Glomerular endothelial cell (primary cell): ENCODE measurements at regions not wholly inside any gene's neighbourhood (a gene's known extent, or its start where the extent isn't known, plus 50 kb on each side); places are given as distances from the start of the nearest gene placed in this dataset.

Experiments
- DNase-seq: peaks from one replicate; pipeline ENCODE4 v3.0.0-alpha.2; 2011; ENCODE audit warnings: low read depth, low spot score; ENCODE audit errors: extremely low read depth

- no peak for DNase-seq
These were observed 106.0 kb upstream of the RPS23 start for GRCh38 chr5:82384034-82384750.

GRCh38 chr5:82381591-82381990 lies 103.4 kb upstream of the RPS23 start:
- no peak for DNase-seq

- DNase-seq = no peak
These were observed 98.2 kb upstream of the RPS23 start for GRCh38 chr5:82376307-82376706.

- no peak for DNase-seq
These were observed 97.5 kb upstream of the RPS23 start for GRCh38 chr5:82375488-82376244.

- DNase-seq = no peak
These were observed 96.5 kb upstream of the RPS23 start for GRCh38 chr5:82374637-82375036.

- DNase-seq = no peak
These were observed 89.8 kb upstream of the RPS23 start for GRCh38 chr5:82367930-82368329.

- no peak for DNase-seq
These were observed 87.6 kb upstream of the RPS23 start for GRCh38 chr5:82365744-82366228.

GRCh38 chr5:82365026-82365425 lies 86.9 kb upstream of the RPS23 start:
- no peak for DNase-seq

GRCh38 chr5:82364497-82364896 lies 86.3 kb upstream of the RPS23 start:
- no peak for DNase-seq

GRCh38 chr5:82363524-82363923 lies 85.4 kb upstream of the RPS23 start:
- no peak for DNase-seq

- no peak for DNase-seq
These were observed 84.5 kb upstream of the RPS23 start for GRCh38 chr5:82362636-82363035.

GRCh38 chr5:82360022-82360421 lies 81.9 kb upstream of the RPS23 start:
- DNase-seq = no peak

GRCh38 chr5:82359272-82359671 lies 81.1 kb upstream of the RPS23 start:
- no peak for DNase-seq

GRCh38 chr5:82358457-82358856 lies 80.3 kb upstream of the RPS23 start:
- no peak for DNase-seq

GRCh38 chr5:82356808-82357671 lies 78.9 kb upstream of the RPS23 start:
- DNase-seq = no peak

GRCh38 chr5:82356021-82356420 lies 77.9 kb upstream of the RPS23 start:
- no peak for DNase-seq

- no peak for DNase-seq
These were observed 77.3 kb upstream of the RPS23 start for GRCh38 chr5:82355496-82355895.

- no peak for DNase-seq
These were observed 76.9 kb upstream of the RPS23 start for GRCh38 chr5:82355053-82355452.

GRCh38 chr5:82354543-82354942 lies 76.4 kb upstream of the RPS23 start:
- DNase-seq = no peak

GRCh38 chr5:82353522-82353921 lies 75.4 kb upstream of the RPS23 start:
- DNase-seq = no peak

GRCh38 chr5:82352146-82352791 lies 74.1 kb upstream of the RPS23 start:
- DNase-seq = no peak
